Smooth muscle cell (in vitro differentiated cells): ENCODE measurements at regions not wholly inside any gene's neighbourhood (a gene's known extent, or its start where the extent isn't known, plus 50 kb on each side); places are given as distances from the start of the nearest gene placed in this dataset.

Experiments
- DNase-seq: peaks from one replicate; lab custom pipeline; 2025; ENCODE audit not compliant: unreplicated experiment; lab: John Stamatoyannopoulos, UW
- H2AFZ ChIP-seq: fragments of 200-600 bp; sonication (generic); 2 replicates; pipeline ENCODE4 v1.6.0; 2016; ENCODE audit warnings: antibody characterized with exemption, low read depth, mild to moderate bottlenecking
- H3F3A ChIP-seq: fragments of 200-600 bp; sonication (generic); 2 replicates; pipeline ENCODE4 v1.6.0; 2017; ENCODE audit warnings: antibody characterized with exemption, low read depth
- H3K27ac ChIP-seq: fragments of 200-600 bp; sonication (generic); 2 replicates; pipeline ENCODE4 v1.5.1; 2016; ENCODE audit warnings: low read depth, mild to moderate bottlenecking
- H3K27me3 ChIP-seq: fragments of 200-600 bp; sonication (generic); 2 replicates; pipeline ENCODE4 v1.6.1; 2016; ENCODE audit warnings: low read depth, mild to moderate bottlenecking
- H3K36me3 ChIP-seq: fragments of 200-600 bp; sonication (generic); 2 replicates; pipeline ENCODE4 v1.5.1; 2016; ENCODE audit warnings: low read depth
- H3K4me1 ChIP-seq: fragments of 200-600 bp; sonication (generic); 2 replicates; pipeline ENCODE4 v1.5.1; 2016; ENCODE audit warnings: low read depth
- H3K4me2 ChIP-seq: fragments of 200-600 bp; sonication (generic); 2 replicates; pipeline ENCODE4 v1.6.0; 2016; ENCODE audit warnings: mild to moderate bottlenecking
- H3K4me3 ChIP-seq: fragments of 200-600 bp; sonication (generic); 2 replicates; pipeline ENCODE4 v1.5.1; 2016; ENCODE audit warnings: mild to moderate bottlenecking
- H3K79me2 ChIP-seq: fragments of 200-600 bp; sonication (generic); 2 replicates; pipeline ENCODE4 v1.6.0; 2016; ENCODE audit warnings: low read depth, mild to moderate bottlenecking
- H3K9ac ChIP-seq: fragments of 200-600 bp; sonication (generic); 2 replicates; pipeline ENCODE4 v1.6.0; 2016; ENCODE audit warnings: low read depth
- H3K9me3 ChIP-seq: fragments of 200-600 bp; sonication (generic); replicated peaks from 2 replicates; pipeline ENCODE4 v1.5.1; 2016; ENCODE audit warnings: low read depth
- H4K20me1 ChIP-seq: fragments of 200-600 bp; sonication (generic); 2 replicates; pipeline ENCODE4 v1.6.0; 2016; ENCODE audit warnings: low read depth
- WGBS: methylation state at CpG from one replicate; pipeline ENCODE4 v1.1.7; 2016; ENCODE audit warnings: low lambda C conversion rate; 5-methylcytosine and 5-hydroxymethylcytosine counted together
- TF ChIP-seq, protein P1 (sequence below): fragments of 200-600 bp; sonication (generic); IDR thresholded peaks from 2 replicates; pipeline ENCODE4 v1.5.1; 2017; ENCODE audit warnings: borderline replicate concordance, mild to moderate bottlenecking, antibody characterized with exemption; ENCODE audit not compliant: insufficient read depth, poor library complexity, severe bottlenecking

DNA sequence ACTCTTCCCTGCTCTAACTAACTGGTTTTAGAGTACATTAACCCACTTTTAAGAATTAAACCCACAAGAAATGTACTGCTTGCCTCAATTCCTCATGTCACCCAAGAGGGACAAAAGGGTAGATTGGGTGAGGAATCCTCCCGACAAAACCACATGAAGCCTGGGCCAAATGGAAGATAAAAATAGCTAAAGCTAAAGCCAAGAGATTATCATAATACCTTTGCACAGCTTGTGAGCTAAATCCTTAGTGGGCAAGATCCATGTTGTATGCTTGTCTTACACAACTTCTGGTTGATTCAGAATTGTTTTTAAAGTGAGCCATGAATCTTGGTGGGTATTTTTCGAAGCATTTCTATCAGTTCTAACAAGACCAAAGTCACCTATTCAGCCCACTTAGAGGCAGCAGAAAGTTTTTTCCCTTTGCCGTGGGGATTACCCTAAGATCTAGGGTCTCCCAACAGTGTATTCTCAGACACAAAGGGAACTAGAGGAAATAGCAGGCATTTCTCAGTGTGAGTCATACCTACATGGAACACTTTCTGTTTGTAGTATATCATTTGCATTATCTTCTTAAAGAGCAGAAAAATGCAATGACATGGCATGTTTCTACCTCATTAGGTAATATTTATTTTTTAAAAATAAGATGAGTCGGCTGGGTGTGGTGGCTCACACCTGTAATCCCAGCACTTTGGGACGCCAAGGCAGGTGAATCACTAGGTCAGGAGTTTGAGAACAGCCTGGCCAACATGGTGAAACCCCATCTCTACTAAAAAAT is 616.6 kb downstream of the KCNH5 start:
- Histone ChIP-seq H3K79me2 (no peaks in the 10 kb centered on the region), H3F3A (no peaks in the 10 kb centered on the region), H2AFZ (peak overlapping the region; percentile 11), H3K9me3 (peaks cover 13% of the 10 kb centered on the region), H3K27me3 (no peaks in the 10 kb centered on the region), H3K27ac (peak overlapping the region; percentile 83), H3K9ac (peak overlapping the region; percentile 56), H3K36me3 (peaks cover 12% of the 10 kb centered on the region), H4K20me1 (no peaks in the 10 kb centered on the region), H3K4me2 (peak overlapping the region; percentile 21), H3K4me3 (no peak overlapping the region), H3K4me1 (no peaks in the 10 kb centered on the region)
- WGBS = 43% methylated on average over 5 of the region's 5 CpGs
- DNase-seq = no peak
- TF ChIP-seq, protein P1, sequence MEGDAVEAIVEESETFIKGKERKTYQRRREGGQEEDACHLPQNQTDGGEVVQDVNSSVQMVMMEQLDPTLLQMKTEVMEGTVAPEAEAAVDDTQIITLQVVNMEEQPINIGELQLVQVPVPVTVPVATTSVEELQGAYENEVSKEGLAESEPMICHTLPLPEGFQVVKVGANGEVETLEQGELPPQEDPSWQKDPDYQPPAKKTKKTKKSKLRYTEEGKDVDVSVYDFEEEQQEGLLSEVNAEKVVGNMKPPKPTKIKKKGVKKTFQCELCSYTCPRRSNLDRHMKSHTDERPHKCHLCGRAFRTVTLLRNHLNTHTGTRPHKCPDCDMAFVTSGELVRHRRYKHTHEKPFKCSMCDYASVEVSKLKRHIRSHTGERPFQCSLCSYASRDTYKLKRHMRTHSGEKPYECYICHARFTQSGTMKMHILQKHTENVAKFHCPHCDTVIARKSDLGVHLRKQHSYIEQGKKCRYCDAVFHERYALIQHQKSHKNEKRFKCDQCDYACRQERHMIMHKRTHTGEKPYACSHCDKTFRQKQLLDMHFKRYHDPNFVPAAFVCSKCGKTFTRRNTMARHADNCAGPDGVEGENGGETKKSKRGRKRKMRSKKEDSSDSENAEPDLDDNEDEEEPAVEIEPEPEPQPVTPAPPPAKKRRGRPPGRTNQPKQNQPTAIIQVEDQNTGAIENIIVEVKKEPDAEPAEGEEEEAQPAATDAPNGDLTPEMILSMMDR = no peak

DNA sequence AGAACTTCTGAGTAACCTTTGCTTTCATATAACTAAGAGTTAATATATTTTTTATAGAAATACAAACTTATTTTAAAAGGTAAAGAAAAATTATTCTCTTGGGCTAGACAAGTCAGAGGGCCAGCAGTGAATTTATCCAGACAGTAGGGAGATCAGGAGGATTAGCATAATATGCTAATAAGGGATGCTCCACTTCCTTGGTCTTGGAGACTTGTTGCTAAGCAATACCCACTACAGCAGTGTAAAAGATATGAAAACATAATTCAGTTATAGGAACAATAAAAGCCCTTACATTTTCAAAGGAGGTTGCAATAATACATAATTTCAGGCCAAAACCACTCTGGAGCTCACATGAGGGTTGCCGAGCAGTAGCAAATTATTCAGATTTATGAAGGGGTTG is 615.6 kb downstream of the KCNH5 start:
- Histone ChIP-seq H2AFZ (no peak overlapping the region), H3K36me3 (peaks cover 12% of the 10 kb centered on the region), H3K9me3 (peaks cover 13% of the 10 kb centered on the region), H3F3A (no peaks in the 10 kb centered on the region), H3K4me3 (no peak overlapping the region), H3K27ac (peak overlapping the region; percentile 83), H4K20me1 (no peaks in the 10 kb centered on the region), H3K27me3 (no peaks in the 10 kb centered on the region), H3K9ac (no peak overlapping the region), H3K79me2 (no peaks in the 10 kb centered on the region), H3K4me1 (no peaks in the 10 kb centered on the region), H3K4me2 (no peak overlapping the region)
- TF ChIP-seq, protein P1 = no peak
- WGBS = 89% methylated on average over 1 of the region's 1 CpG
- DNase-seq = no peak

DNA sequence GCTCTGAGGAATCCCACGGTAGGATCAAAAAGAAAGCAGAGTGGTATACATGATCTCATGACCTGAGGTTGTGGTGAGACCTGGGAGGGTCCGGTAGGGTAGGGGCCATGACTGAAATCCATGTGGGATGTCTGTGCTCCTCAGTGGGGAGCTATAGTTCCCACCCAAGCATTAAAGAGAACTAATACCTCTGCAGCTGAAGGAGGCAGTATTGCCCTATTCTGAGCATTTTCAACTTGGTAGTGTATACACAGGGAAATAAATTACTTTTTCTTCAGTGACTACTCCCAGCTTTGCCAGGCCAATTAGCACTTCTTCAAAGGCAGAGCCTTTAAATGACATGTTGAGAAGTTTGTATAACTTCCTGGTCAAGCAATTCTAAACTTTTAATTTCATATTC is 613.8 kb downstream of the KCNH5 start:
- H3K4me2 ChIP-seq = no peak overlapping the region
- WGBS = 51% methylated on average over 2 of the region's 2 CpGs
- H3K9ac ChIP-seq = no peak overlapping the region
- H3K27me3 ChIP-seq = no peaks in the 10 kb centered on the region
- H3K36me3 ChIP-seq = peaks cover 12% of the 10 kb centered on the region
- H3K9me3 ChIP-seq = peaks cover 13% of the 10 kb centered on the region
- TF ChIP-seq, protein P1 = no peak
- H3K4me1 ChIP-seq = no peaks in the 10 kb centered on the region
- no peak for DNase-seq
- H3K79me2 ChIP-seq = no peaks in the 10 kb centered on the region
- no peak overlapping the region for H3K27ac ChIP-seq
- no peak overlapping the region for H2AFZ ChIP-seq
- no peak overlapping the region for H3K4me3 ChIP-seq
- H3F3A ChIP-seq = no peaks in the 10 kb centered on the region
- no peaks in the 10 kb centered on the region for H4K20me1 ChIP-seq

DNA sequence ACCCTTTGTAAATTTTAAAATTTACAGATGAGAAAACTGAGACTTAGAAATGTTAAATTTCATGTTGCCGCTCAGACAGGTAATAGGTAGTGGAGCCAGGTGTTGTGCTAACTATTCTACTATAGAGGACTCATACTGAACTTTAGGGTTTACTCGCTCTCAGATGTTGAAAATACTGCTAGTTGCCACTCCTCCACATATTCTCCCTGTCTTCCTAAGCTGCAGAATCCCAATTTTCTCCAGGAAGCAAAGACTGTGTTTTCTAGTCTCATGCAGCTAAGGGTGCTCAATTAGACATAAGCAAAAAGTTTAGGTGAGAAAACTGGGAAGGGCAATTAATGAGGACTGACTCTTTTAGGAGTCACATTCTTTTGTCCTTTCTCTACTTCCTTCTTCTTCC is 612.3 kb downstream of the KCNH5 start:
- Histone ChIP-seq H3K4me3 (no peak overlapping the region), H3K4me1 (no peaks in the 10 kb centered on the region), H2AFZ (no peak overlapping the region), H4K20me1 (no peaks in the 10 kb centered on the region), H3K36me3 (peaks cover 12% of the 10 kb centered on the region), H3F3A (no peaks in the 10 kb centered on the region), H3K27ac (no peak overlapping the region), H3K4me2 (no peak overlapping the region), H3K27me3 (no peaks in the 10 kb centered on the region), H3K9me3 (peaks cover 13% of the 10 kb centered on the region), H3K9ac (no peak overlapping the region), H3K79me2 (no peaks in the 10 kb centered on the region)
- TF ChIP-seq, protein P1 = no peak
- 98% methylated on average over 2 of the region's 2 CpGs for WGBS
- no peak for DNase-seq
